ENCODE measurements at regions not wholly inside any gene's neighbourhood (a gene's known extent, or its start where the extent isn't known, plus 50 kb on each side); places are given as distances from the start of the nearest gene placed in this dataset.
"Not testable (repeated sequence)": the region's sequence is repeated elsewhere in the genome, so short reads cannot be mapped to it uniquely, and the experiment has no call there.

DNA sequence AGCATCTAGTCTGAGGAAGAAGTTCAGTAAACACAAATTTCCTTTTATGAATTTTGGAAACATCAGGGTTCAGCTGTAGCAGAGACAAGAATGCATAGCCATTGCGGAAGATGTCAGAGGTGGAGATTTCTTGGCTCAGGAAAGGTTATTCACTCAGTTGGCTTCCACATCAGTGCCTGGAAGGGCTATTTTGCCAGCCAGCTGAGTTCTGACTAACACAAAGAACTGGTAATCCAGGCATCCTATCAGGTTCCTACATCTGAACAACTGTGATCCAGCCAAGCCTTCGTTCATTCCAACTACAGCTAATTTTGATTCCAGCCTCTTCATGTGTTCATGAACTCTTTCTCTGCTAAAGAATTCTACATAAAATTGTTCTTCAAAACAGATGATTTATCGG lies 965.6 kb downstream of the XPNPEP1 start:
- Histone ChIP-seq H3K4me2 (no peak overlapping the region), H3K9me3 (no peaks in the 10 kb centered on the region), H3K4me1 (no peaks in the 10 kb centered on the region), H3K27ac (no peak overlapping the region), H3K4me3 (no peak overlapping the region)
- DNase-seq (ENCODE audit: low read depth in 1 of 2, low spot score in 1 of 2) (no peak), ATAC-seq (no peak), FAIRE-seq (no peak)
- WGBS (ENCODE audit: missing lambda C conversion rate), result 12% methylated on average over 3 of the region's 3 CpGs
- POLR2A ChIA-PET, result no interaction called here
- CTCF ChIA-PET, result no interaction called here
- TF ChIP-seq REST (IDR thresholded peaks at IDR 0.05) (no peak), CBX2 (IDR thresholded peaks at IDR 0.05; ENCODE audit: borderline replicate concordance, low read depth) (no peak)

DNA sequence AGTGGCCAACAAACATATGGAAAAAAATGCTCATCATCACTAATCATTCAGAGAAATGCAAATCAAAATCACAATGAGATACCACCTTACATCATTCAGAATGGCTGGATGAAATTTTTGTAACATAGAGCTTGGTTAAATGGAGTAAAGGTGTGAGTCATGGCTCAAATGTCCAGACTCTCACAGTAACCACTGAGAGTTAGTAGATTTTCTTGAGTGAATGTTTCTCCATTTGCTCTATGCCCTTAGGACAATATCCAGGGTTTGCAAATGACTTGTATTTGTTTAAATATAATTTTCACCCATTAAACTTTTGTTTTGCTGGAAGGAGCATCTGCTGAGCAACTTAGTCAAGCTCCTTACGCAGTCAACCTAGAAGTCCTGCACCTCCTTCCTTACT lies 967.2 kb downstream of the XPNPEP1 start:
- DNase-seq (ENCODE audit: low read depth in 1 of 2, low spot score in 1 of 2) (no peak), FAIRE-seq (no peak), ATAC-seq (no peak)
- no peak for TF ChIP-seq CBX2 (IDR thresholded peaks at IDR 0.05; ENCODE audit: borderline replicate concordance, low read depth)
- no peak for TF ChIP-seq RFX5 (IDR thresholded peaks at IDR 0.05)
- no peak for TF ChIP-seq SMC3 (IDR thresholded peaks at IDR 0.05)
- no peak for TF ChIP-seq ZC3H11A (IDR thresholded peaks at IDR 0.05)
- H3K9me3 ChIP-seq, result no peaks in the 10 kb centered on the region
- no peaks in the 10 kb centered on the region for H3K4me1 ChIP-seq
- no peak overlapping the region for H3K4me3 ChIP-seq
- 0% methylated on average over 1 of the region's 1 CpG for WGBS (ENCODE audit: missing lambda C conversion rate)
- no peak overlapping the region for H3K27ac ChIP-seq
- no peak overlapping the region for H3K4me2 ChIP-seq
- POLR2A ChIA-PET, result no interaction called here
- CTCF ChIA-PET, result no interaction called here

GRCh38 chr10:108920029-108920428 lies 1003.3 kb downstream of the XPNPEP1 start:
- H3K27ac ChIP-seq; H3K4me2 ChIP-seq; POLR2A ChIA-PET; H3K9me3 ChIP-seq; ATAC-seq; CTCF ChIA-PET; H3K4me1 ChIP-seq; FAIRE-seq; H3K4me3 ChIP-seq; DNase-seq (ENCODE audit: low read depth in 1 of 2, low spot score in 1 of 2): not testable (repeated sequence)

GRCh38 chr10:108913300-108913699 lies 1010.0 kb downstream of the XPNPEP1 start:
- Histone ChIP-seq H3K27ac (no peak overlapping the region), H3K4me1 (no peaks in the 10 kb centered on the region), H3K9me3 (no peaks in the 10 kb centered on the region), H3K4me3 (no peak overlapping the region), H3K4me2 (no peak overlapping the region)
- no peak for DNase-seq (ENCODE audit: low read depth in 1 of 2, low spot score in 1 of 2)
- 24% methylated on average over 3 of the region's 3 CpGs for WGBS (ENCODE audit: missing lambda C conversion rate)
- no peak for ATAC-seq
- no peak for FAIRE-seq
- ChIA-PET POLR2A (no interaction called here), CTCF (no interaction called here)
- TF ChIP-seq ESRRA (IDR thresholded peaks at IDR 0.05; ENCODE audit: borderline replicate concordance, low read length), result no peak
- TF ChIP-seq CTCF (IDR thresholded peaks at IDR 0.05), result no peak
- no peak for TF ChIP-seq ZFP36 (IDR thresholded peaks at IDR 0.05; ENCODE audit: borderline replicate concordance, partially characterized antibody)
- no peak for TF ChIP-seq JUNB (IDR thresholded peaks at IDR 0.05)
- no peak for TF ChIP-seq ZSCAN20 (CRISPR knock-in tag; IDR thresholded peaks at IDR 0.05)
- TF ChIP-seq HES2 (IDR thresholded peaks at IDR 0.05), result no peak
- no peak for TF ChIP-seq GATA3 (IDR thresholded peaks at IDR 0.05; ENCODE audit: borderline replicate concordance)
- TF ChIP-seq PBX3 (IDR thresholded peaks at IDR 0.05), result no peak
- TF ChIP-seq PHF8 (IDR thresholded peaks at IDR 0.05; ENCODE audit: borderline replicate concordance, low read depth), result no peak
- TF ChIP-seq NR3C1 (IDR thresholded peaks at IDR 0.05), result no peak
